ENCODE measurements at regions not wholly inside any gene's neighbourhood (a gene's known extent, or its start where the extent isn't known, plus 50 kb on each side); places are given as distances from the start of the nearest gene placed in this dataset.

DNA sequence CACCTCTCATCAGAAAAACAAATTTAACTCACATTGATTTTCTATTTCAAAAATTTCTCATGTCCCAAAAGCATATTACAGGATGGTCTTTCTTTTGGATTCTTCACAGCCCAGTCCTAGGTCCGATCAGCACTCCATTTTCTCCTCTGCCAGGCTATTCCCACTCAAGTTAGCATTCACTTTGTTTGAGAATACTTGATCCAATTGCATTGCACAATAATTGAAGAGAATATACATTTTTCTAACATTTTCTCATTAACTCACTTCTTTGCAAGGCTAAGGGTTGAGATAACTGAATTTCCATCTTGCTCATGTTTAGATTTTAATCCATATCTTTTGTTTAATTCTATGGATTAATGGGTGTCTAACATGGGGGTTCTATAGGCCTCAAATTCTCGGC, 716.1 kb downstream of the QKI start:
- no peak for TF ChIP-seq CTCF (IDR thresholded peaks at IDR 0.05)
- no peak for TF ChIP-seq POLR2A (IDR thresholded peaks at IDR 0.05)
- no peak for TF ChIP-seq POLR2AphosphoS5 (IDR thresholded peaks at IDR 0.05; ENCODE audit: insufficient read depth in 1 of 2, low read depth in 1 of 2)
